ENCODE measurements at regions not wholly inside any gene's neighbourhood (a gene's known extent, or its start where the extent isn't known, plus 50 kb on each side); places are given as distances from the start of the nearest gene placed in this dataset.

DNA sequence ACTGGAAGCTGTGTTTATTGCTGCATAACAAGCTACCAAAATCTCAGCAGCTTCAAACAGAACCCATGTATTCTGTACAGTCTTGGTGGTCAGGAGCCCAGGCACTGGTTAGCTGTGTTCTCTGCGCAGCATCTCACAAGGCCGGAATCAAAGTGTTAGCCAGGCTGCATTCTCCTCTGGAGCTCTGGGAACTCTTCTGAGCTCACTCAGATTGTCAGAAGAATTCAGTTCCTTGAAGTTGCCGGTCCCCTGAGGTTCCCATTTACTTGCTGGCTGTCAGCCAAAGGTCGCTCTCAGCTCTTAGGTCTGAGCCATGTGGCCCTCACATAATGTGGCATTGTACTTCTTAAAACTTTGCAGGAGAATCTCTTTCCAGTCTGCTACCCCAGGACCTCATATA lies 123.6 kb upstream of the SMIM21 start (continued):
- TF ChIP-seq NANOG (IDR thresholded peaks at IDR 0.05; ENCODE audit: borderline replicate concordance) = no peak
- no peak for TF ChIP-seq JUNB (IDR thresholded peaks at IDR 0.05; ENCODE audit: unreplicated experiment)
- no peak for TF ChIP-seq EZH2phosphoT487 (IDR thresholded peaks at IDR 0.05; ENCODE audit: unreplicated experiment)
- TF ChIP-seq CREB1 (CRISPR knock-in tag; IDR thresholded peaks at IDR 0.05; ENCODE audit: low read depth) = no peak
- TF ChIP-seq, protein P1, sequence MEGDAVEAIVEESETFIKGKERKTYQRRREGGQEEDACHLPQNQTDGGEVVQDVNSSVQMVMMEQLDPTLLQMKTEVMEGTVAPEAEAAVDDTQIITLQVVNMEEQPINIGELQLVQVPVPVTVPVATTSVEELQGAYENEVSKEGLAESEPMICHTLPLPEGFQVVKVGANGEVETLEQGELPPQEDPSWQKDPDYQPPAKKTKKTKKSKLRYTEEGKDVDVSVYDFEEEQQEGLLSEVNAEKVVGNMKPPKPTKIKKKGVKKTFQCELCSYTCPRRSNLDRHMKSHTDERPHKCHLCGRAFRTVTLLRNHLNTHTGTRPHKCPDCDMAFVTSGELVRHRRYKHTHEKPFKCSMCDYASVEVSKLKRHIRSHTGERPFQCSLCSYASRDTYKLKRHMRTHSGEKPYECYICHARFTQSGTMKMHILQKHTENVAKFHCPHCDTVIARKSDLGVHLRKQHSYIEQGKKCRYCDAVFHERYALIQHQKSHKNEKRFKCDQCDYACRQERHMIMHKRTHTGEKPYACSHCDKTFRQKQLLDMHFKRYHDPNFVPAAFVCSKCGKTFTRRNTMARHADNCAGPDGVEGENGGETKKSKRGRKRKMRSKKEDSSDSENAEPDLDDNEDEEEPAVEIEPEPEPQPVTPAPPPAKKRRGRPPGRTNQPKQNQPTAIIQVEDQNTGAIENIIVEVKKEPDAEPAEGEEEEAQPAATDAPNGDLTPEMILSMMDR (conservative IDR thresholded peaks at IDR 0.05; ENCODE audit: low read depth in 2 of 2) = no peak

GRCh38 chr18:75548353-75548905 lies 120.9 kb upstream of the SMIM21 start:
- no peaks in the 10 kb centered on the region for H3K79me2 ChIP-seq (replicated peaks; ENCODE audit: insufficient read depth)
- no peaks in the 10 kb centered on the region for H3K27me3 ChIP-seq (ENCODE audit: insufficient read depth)
- H3F3A ChIP-seq (replicated peaks; ENCODE audit: low read depth) = no peaks in the 10 kb centered on the region
- H3K9me2 ChIP-seq (ENCODE audit: insufficient read depth) = peaks cover 3% of the 10 kb centered on the region; the same call in 1 of the 2 replicates
- TF ChIP-seq, protein P2, sequence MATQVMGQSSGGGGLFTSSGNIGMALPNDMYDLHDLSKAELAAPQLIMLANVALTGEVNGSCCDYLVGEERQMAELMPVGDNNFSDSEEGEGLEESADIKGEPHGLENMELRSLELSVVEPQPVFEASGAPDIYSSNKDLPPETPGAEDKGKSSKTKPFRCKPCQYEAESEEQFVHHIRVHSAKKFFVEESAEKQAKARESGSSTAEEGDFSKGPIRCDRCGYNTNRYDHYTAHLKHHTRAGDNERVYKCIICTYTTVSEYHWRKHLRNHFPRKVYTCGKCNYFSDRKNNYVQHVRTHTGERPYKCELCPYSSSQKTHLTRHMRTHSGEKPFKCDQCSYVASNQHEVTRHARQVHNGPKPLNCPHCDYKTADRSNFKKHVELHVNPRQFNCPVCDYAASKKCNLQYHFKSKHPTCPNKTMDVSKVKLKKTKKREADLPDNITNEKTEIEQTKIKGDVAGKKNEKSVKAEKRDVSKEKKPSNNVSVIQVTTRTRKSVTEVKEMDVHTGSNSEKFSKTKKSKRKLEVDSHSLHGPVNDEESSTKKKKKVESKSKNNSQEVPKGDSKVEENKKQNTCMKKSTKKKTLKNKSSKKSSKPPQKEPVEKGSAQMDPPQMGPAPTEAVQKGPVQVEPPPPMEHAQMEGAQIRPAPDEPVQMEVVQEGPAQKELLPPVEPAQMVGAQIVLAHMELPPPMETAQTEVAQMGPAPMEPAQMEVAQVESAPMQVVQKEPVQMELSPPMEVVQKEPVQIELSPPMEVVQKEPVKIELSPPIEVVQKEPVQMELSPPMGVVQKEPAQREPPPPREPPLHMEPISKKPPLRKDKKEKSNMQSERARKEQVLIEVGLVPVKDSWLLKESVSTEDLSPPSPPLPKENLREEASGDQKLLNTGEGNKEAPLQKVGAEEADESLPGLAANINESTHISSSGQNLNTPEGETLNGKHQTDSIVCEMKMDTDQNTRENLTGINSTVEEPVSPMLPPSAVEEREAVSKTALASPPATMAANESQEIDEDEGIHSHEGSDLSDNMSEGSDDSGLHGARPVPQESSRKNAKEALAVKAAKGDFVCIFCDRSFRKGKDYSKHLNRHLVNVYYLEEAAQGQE (IDR thresholded peaks at IDR 0.05; ENCODE audit: unreplicated experiment) = no peak
- peaks cover 16% of the 10 kb centered on the region for H3K4me1 Mint-ChIP-seq
- peak; percentile 67 for DNase-seq (ENCODE audit: low spot score)
- no peaks in the 10 kb centered on the region for H4K20me1 ChIP-seq (replicated peaks; ENCODE audit: insufficient read depth)
- H3K4me3 Mint-ChIP-seq = no peak overlapping the region
- H3K27me3 Mint-ChIP-seq (ENCODE audit: insufficient read depth, low read depth, poor library complexity) = peaks cover 2% of the 10 kb centered on the region
- no peaks in the 10 kb centered on the region for H3K4me1 ChIP-seq (ENCODE audit: insufficient read depth)
- no peak overlapping the region for H3K27ac ChIP-seq (ENCODE audit: low read depth)
- peaks cover 4% of the 10 kb centered on the region; the same call in 1 of the 3 replicates for H3K36me3 Mint-ChIP-seq (ENCODE audit: low read depth)
- H3K9me3 Mint-ChIP-seq = peaks cover 2% of the 10 kb centered on the region; the same call in 1 of the 3 replicates
- no peak overlapping the region for H3K4me2 ChIP-seq
- no peak overlapping the region for H3K4me3 ChIP-seq
- H3K36me3 ChIP-seq (ENCODE audit: insufficient read depth) = no peaks in the 10 kb centered on the region
- peak; percentile 70 for ATAC-seq
- no peak overlapping the region for H3K27ac Mint-ChIP-seq
- H2AFZ ChIP-seq = no peak overlapping the region

GRCh38 chr18:75546964-75547363 lies 119.5 kb upstream of the SMIM21 start:
- H3K4me3 Mint-ChIP-seq = no peak overlapping the region
- H3K4me1 ChIP-seq (ENCODE audit: insufficient read depth) = no peaks in the 10 kb centered on the region
- no peaks in the 10 kb centered on the region for H3K36me3 ChIP-seq (ENCODE audit: insufficient read depth)
- peak; percentile 24 for DNase-seq (ENCODE audit: low spot score)
- no peaks in the 10 kb centered on the region for H3K27me3 ChIP-seq (ENCODE audit: insufficient read depth)
- no peaks in the 10 kb centered on the region for H4K20me1 ChIP-seq (replicated peaks; ENCODE audit: insufficient read depth)
- H3K79me2 ChIP-seq (replicated peaks; ENCODE audit: insufficient read depth) = no peaks in the 10 kb centered on the region
- H3K4me3 ChIP-seq = no peak overlapping the region
- ATAC-seq = peak; percentile 34; the same call in 2 of the 3 replicates
- no peaks in the 10 kb centered on the region for H3F3A ChIP-seq (replicated peaks; ENCODE audit: low read depth)
- no peaks in the 10 kb centered on the region for H3K27me3 Mint-ChIP-seq (ENCODE audit: insufficient read depth, low read depth, poor library complexity)
- no peak overlapping the region for H2AFZ ChIP-seq
- peaks cover 2% of the 10 kb centered on the region; the same call in 1 of the 3 replicates for H3K9me3 Mint-ChIP-seq
- H3K9me2 ChIP-seq (ENCODE audit: insufficient read depth) = peaks cover 3% of the 10 kb centered on the region; the same call in 1 of the 2 replicates
- H3K4me2 ChIP-seq = no peak overlapping the region
- peaks cover 9% of the 10 kb centered on the region; the same call in 2 of the 3 replicates for H3K4me1 Mint-ChIP-seq
- H3K27ac ChIP-seq (ENCODE audit: low read depth) = no peak overlapping the region
- H3K36me3 Mint-ChIP-seq (ENCODE audit: low read depth) = peaks cover 4% of the 10 kb centered on the region; the same call in 1 of the 3 replicates
- no peak overlapping the region for H3K27ac Mint-ChIP-seq
- no peak for TF ChIP-seq ZNF114 (CRISPR knock-in tag; IDR thresholded peaks at IDR 0.05)
- TF ChIP-seq JUNB (IDR thresholded peaks at IDR 0.05; ENCODE audit: unreplicated experiment) = no peak
- TF ChIP-seq, protein P1 (conservative IDR thresholded peaks at IDR 0.05; ENCODE audit: low read depth in 2 of 2) = peak; percentile 49 to 54

All from GM23338 (cell line).